ENCODE measurements at regions not wholly inside any gene's neighbourhood (a gene's known extent, or its start where the extent isn't known, plus 50 kb on each side); places are given as distances from the start of the nearest gene placed in this dataset.

DNA sequence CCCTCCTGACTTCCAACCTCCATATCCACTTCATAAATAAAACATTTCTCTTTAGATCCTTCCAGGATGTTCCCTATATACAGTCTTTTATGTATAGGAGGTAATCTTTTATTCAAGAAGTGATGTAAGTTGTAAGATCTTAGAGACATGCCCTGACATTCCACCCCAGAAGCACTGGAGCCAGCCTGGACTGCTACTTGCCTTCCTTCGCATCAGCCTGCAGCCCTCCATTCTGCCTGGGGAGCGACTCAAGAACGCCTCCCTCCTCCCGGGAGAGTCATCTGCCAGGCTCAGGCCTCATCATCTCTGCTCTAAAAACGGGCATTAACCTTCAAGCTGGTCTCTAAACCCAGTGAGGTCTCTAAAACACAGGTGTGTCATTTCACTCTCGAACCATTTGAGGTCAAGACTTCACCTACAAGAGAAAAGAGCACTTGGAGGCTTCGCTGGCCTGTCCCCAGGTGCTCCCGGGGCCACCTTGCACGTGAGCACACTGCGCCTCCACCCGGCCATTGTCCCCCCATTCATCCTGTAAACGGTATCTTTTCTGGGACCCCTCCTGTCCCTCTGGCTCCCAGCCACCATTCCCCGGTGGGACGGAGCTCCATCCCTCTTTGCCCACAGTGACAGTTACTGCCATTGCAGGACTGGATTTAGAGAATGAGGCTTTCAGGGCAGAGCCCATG is 107.5 kb upstream of the PDE10A start:
- TF ChIP-seq POLR2A (IDR thresholded peaks at IDR 0.05) (no peak), EP300 (IDR thresholded peaks at IDR 0.05) (no peak), POLR2AphosphoS5 (IDR thresholded peaks at IDR 0.05) (no peak)
- H3K27ac ChIP-seq, result no peak overlapping the region
- no peaks in the 10 kb centered on the region for H3K27me3 ChIP-seq
- ATAC-seq (ENCODE audit: low FRiP score in 2 of 2) (no peak), DNase-seq (peak in 1 of 2 donors; percentile 36)
- H3K9me3 ChIP-seq, result no peaks in the 10 kb centered on the region
- no peaks in the 10 kb centered on the region for H3K36me3 ChIP-seq
- 82 to 93% methylated on average over 14 of the region's 14 CpGs for WGBS, 2 donors
- H3K4me1 ChIP-seq, result peaks cover 18 to 34% (median 26%) of the 10 kb centered on the region in 4 donors
- no peak overlapping the region for H3K4me3 ChIP-seq

DNA sequence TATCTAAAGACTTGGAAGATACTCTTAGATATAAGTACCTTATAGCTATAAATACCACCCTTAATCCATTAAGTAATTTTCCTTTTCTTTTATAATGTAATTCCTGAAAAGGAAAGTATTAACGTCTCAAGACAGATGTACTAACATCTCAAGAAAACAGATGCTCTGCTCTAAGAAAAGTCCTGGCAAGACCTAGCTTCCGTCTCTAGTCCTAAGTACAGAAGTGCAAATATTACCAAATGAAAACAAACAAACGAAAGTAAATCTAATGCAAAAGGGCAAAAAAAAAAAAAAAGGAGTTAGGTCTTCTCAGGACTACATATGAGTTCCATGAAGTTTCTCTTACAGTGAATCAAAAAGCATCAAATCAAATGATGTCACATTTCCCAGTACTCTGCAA is 106.8 kb upstream of the PDE10A start:
- H3K4me3 ChIP-seq, result no peak overlapping the region
- TF ChIP-seq POLR2A (IDR thresholded peaks at IDR 0.05), result no peak
- TF ChIP-seq POLR2AphosphoS5 (IDR thresholded peaks at IDR 0.05), result no peak
- H3K9me3 ChIP-seq, result no peaks in the 10 kb centered on the region
- no peak for ATAC-seq (ENCODE audit: low FRiP score in 2 of 2)
- H3K4me1 ChIP-seq, result peaks cover 18 to 30% (median 23%) of the 10 kb centered on the region in 4 donors
- no peaks in the 10 kb centered on the region for H3K36me3 ChIP-seq
- H3K27ac ChIP-seq, result peak overlapping the region in 1 of 4 donors; percentile 4
- no peaks in the 10 kb centered on the region for H3K27me3 ChIP-seq
- DNase-seq, result no peak
- 27 to 36% methylated on average over 3 of the region's 3 CpGs for WGBS, 2 donors

DNA sequence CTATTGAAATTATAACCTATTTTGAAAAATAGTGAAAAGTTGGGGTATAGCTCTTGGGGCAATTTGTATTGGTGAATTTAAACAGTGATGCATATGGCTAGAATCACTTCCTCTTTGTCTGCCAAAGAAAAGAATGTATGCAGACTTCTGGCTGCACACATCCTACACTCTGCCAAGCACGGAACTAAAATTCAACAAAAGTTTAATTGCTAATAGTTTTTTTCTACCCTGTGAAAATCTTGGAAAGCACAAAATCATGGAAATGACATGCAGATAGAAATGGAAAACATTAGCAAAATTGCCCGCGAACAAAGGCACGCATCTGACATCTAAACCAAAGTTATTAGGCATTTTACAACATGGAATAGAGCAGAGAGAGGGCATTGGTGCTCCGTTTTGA is 106.4 kb upstream of the PDE10A start:
- Histone ChIP-seq H3K36me3 (no peaks in the 10 kb centered on the region), H3K27me3 (no peaks in the 10 kb centered on the region), H3K4me1 (peaks cover 18 to 28% (median 22%) of the 10 kb centered on the region in 4 donors), H3K27ac (peak overlapping the region in 1 of 4 donors; percentile 4), H3K9me3 (no peaks in the 10 kb centered on the region), H3K4me3 (no peak overlapping the region)
- DNase-seq (no peak), ATAC-seq (ENCODE audit: low FRiP score in 2 of 2) (no peak)
- TF ChIP-seq EP300 (IDR thresholded peaks at IDR 0.05), result no peak
- WGBS, 2 donors, result 68 to 73% methylated on average over 5 of the region's 5 CpGs

DNA sequence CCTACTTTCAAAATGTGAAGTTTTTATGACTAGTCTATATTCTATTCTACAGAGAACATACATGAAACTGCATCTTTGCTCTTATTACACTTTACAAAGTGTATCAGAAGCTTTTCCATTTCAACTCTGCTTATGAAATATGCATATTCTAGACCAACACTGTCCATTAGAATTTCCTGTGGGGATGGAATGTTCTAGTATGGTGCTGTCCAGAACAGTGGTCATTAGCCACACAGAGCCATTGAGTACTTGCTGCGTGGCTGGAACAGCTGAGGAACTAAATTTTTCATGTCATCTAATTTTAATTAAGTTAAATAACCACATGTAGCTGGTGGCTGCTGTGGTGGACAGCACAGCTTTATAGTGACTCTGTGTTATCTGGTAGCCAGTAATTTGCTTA is 105.9 kb upstream of the PDE10A start:
- TF ChIP-seq, protein P1, sequence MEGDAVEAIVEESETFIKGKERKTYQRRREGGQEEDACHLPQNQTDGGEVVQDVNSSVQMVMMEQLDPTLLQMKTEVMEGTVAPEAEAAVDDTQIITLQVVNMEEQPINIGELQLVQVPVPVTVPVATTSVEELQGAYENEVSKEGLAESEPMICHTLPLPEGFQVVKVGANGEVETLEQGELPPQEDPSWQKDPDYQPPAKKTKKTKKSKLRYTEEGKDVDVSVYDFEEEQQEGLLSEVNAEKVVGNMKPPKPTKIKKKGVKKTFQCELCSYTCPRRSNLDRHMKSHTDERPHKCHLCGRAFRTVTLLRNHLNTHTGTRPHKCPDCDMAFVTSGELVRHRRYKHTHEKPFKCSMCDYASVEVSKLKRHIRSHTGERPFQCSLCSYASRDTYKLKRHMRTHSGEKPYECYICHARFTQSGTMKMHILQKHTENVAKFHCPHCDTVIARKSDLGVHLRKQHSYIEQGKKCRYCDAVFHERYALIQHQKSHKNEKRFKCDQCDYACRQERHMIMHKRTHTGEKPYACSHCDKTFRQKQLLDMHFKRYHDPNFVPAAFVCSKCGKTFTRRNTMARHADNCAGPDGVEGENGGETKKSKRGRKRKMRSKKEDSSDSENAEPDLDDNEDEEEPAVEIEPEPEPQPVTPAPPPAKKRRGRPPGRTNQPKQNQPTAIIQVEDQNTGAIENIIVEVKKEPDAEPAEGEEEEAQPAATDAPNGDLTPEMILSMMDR (IDR thresholded peaks at IDR 0.05), result no peak
- TF ChIP-seq EP300 (IDR thresholded peaks at IDR 0.05) (no peak), POLR2A (IDR thresholded peaks at IDR 0.05) (no peak), POLR2AphosphoS5 (IDR thresholded peaks at IDR 0.05) (no peak)
- no peak for ATAC-seq (ENCODE audit: low FRiP score in 2 of 2)
- H3K27me3 ChIP-seq, result no peaks in the 10 kb centered on the region
- H3K4me3 ChIP-seq, result no peak overlapping the region
- peaks cover 18 to 28% (median 21%) of the 10 kb centered on the region in 4 donors for H3K4me1 ChIP-seq
- H3K9me3 ChIP-seq, result no peaks in the 10 kb centered on the region
- H3K36me3 ChIP-seq, result no peaks in the 10 kb centered on the region
- H3K27ac ChIP-seq, result peak overlapping the region in 1 of 4 donors; percentile 23
- 56 to 60% methylated on average over 1 of the region's 1 CpG for WGBS, 2 donors
- no peak for DNase-seq

DNA sequence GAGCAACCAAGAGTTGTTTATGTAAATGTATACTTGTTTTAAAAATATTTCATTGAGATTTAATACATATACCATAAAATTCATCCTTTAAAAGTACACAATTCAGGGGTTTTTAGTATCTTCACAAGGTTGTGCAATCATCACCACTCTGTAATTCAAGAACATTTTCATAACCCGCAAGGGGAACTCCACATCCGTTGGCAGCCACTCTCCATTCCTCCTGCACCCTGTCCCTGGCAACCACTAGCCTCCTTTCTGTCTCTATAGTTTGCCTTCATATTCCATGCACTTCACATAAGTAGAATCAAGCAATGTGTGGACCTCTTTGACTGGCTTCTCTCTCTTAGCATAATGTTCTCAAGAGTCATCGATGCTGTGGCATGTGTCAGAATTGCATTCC is 104.2 kb upstream of the PDE10A start:
- Histone ChIP-seq H3K27ac (no peak overlapping the region), H3K27me3 (no peaks in the 10 kb centered on the region), H3K4me1 (peaks cover 18 to 28% (median 20%) of the 10 kb centered on the region in 4 donors), H3K36me3 (no peaks in the 10 kb centered on the region), H3K4me3 (no peak overlapping the region), H3K9me3 (peaks cover 0 to 1% (median 0%) of the 10 kb centered on the region in 4 donors)
- TF ChIP-seq POLR2AphosphoS5 (IDR thresholded peaks at IDR 0.05), result no peak
- TF ChIP-seq, protein P1 (IDR thresholded peaks at IDR 0.05), result no peak
- TF ChIP-seq EP300 (IDR thresholded peaks at IDR 0.05), result peak in 1 of 4 donors; percentile 2
- no peak for TF ChIP-seq POLR2A (IDR thresholded peaks at IDR 0.05)
- peak in 1 of 2 donors; percentile 49 for DNase-seq
- 32 to 70% methylated on average over 3 of the region's 3 CpGs for WGBS, 2 donors
- ATAC-seq (ENCODE audit: low FRiP score in 2 of 2), result peak; percentile 56 to 73

DNA sequence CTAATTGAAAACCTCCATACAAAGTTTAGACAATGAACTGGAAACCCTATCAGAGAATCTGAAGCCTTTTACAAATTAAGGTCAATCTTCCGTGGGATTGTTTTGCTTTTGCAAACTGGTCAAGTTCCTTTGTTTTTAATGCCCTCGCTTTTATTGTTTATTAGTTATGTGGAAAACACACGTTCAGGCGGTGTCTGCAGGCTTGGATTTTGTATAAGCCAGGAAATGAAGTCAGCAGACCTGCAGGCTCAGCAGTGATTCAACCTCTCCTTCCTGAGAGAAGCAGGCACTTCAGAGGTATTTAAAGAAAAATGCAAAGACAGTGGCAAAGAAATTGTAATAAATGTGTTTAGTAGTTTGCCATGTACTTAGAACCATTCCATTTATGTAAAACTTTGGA is 103.4 kb upstream of the PDE10A start:
- no peak overlapping the region for H3K4me3 ChIP-seq
- H3K27ac ChIP-seq, result no peak overlapping the region
- H3K27me3 ChIP-seq, result no peaks in the 10 kb centered on the region
- ATAC-seq (ENCODE audit: low FRiP score in 2 of 2), result no peak
- DNase-seq, result no peak
- TF ChIP-seq POLR2A (IDR thresholded peaks at IDR 0.05), result no peak
- no peak for TF ChIP-seq EP300 (IDR thresholded peaks at IDR 0.05)
- TF ChIP-seq, protein P1 (IDR thresholded peaks at IDR 0.05), result no peak
- no peak for TF ChIP-seq POLR2AphosphoS5 (IDR thresholded peaks at IDR 0.05)
- WGBS, 2 donors, result 25 to 39% methylated on average over 4 of the region's 4 CpGs
- H3K4me1 ChIP-seq, result peaks cover 18 to 28% (median 20%) of the 10 kb centered on the region in 4 donors
- no peaks in the 10 kb centered on the region for H3K36me3 ChIP-seq
- H3K9me3 ChIP-seq, result peaks cover 0 to 4% (median 0%) of the 10 kb centered on the region in 4 donors
